ENCODE measurements at regions not wholly inside any gene's neighbourhood (a gene's known extent, or its start where the extent isn't known, plus 50 kb on each side); places are given as distances from the start of the nearest gene placed in this dataset.

DNA sequence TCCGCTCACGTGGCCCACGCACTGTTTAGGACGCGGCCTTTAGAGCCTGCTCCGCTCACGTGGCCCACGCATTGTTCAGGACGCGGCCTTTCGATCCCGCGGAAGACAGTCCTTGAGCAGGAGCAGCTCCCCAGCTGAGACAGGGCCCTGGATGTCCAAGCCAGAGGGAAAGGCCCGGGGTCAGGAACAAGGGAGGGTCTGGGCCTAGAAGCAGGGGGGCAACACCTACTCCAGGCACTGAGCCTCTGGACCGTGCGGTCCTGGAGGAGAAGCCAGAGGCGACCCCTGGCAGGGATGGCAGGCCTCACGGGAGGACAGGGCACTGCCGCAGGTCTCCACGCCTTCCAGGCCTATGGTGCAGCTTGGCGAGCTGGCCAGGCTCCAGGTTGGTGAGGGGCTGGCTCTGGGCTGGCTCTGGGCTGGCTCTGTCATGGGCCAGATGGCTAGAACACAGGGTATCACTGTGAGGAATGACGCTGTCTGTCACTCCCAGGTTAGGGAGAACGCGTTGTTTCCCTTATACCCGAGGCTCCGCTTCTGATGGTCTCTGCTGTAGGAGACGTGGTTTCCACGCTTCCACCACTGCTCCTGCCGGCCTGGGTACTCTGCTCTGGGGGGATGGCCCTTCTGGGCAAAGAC is 341.7 kb downstream of the TMEM121 start:
- DNase-seq (ENCODE audit: low read depth), result no peak

DNA sequence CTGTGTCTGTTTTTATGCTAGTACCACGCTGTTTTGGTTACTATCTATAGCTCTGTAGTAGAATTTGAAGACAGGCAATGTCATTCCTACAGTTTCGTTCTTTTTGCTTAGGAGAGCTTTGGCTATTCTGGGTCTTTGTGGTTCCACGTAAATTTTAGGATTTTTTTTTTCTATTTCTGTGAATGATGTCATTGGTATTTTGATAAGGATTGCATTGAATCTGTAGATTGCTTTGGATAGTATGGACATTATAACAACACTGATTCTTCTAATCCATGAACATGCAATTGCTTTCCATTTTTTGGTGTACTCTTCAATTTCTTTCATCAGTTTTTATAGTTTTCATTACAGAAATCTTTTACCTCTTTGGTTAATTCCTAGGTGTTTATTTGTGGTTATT is 345.2 kb downstream of the TMEM121 start:
- H3K4me3 ChIP-seq (ENCODE audit: low read length), result no peak overlapping the region
- DNase-seq (ENCODE audit: low read depth), result no peak
- TF ChIP-seq, protein P1, sequence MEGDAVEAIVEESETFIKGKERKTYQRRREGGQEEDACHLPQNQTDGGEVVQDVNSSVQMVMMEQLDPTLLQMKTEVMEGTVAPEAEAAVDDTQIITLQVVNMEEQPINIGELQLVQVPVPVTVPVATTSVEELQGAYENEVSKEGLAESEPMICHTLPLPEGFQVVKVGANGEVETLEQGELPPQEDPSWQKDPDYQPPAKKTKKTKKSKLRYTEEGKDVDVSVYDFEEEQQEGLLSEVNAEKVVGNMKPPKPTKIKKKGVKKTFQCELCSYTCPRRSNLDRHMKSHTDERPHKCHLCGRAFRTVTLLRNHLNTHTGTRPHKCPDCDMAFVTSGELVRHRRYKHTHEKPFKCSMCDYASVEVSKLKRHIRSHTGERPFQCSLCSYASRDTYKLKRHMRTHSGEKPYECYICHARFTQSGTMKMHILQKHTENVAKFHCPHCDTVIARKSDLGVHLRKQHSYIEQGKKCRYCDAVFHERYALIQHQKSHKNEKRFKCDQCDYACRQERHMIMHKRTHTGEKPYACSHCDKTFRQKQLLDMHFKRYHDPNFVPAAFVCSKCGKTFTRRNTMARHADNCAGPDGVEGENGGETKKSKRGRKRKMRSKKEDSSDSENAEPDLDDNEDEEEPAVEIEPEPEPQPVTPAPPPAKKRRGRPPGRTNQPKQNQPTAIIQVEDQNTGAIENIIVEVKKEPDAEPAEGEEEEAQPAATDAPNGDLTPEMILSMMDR (conservative IDR thresholded peaks at IDR 0.05; ENCODE audit: low read length), result no peak

More for the DNA sequence above, 341.7 kb downstream of the TMEM121 start:
- TF ChIP-seq, protein P1 (conservative IDR thresholded peaks at IDR 0.05; ENCODE audit: low read length), result no peak
- no peak overlapping the region for H3K4me3 ChIP-seq (ENCODE audit: low read length)

DNA sequence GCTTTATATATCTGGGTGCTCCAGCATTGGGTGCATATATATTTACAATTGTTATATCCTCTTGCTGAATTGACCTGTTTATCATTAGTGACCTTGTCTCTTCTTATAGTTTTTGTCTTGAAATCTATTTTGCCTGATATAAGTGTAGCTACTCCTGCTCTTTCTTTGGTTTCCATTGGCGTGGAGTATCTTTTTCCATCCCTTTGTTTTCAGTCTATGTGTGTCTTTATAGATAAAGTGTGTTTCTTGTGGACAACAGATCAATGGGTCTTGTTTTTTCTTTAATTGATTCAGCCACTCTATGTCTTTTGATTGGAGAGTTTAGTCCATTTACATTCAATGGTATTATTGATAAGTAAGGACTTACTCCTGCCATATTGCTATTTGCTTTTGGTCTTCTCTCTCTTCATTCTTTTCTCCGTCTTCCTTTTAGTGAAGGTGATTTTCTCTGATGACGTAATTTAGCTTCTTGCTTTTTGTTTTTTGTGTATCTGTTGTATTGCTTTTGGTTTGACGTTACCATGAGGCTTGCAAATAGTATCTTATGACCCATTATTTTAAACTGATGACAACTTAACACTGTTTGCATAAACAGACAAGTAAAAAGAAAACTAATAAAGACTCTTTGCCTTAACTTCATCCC is 347.6 kb downstream of the TMEM121 start:
- no peak for DNase-seq (ENCODE audit: low read depth)
- TF ChIP-seq, protein P1 (conservative IDR thresholded peaks at IDR 0.05; ENCODE audit: low read length), result no peak
- H3K4me3 ChIP-seq (ENCODE audit: low read length), result no peak overlapping the region

DNA sequence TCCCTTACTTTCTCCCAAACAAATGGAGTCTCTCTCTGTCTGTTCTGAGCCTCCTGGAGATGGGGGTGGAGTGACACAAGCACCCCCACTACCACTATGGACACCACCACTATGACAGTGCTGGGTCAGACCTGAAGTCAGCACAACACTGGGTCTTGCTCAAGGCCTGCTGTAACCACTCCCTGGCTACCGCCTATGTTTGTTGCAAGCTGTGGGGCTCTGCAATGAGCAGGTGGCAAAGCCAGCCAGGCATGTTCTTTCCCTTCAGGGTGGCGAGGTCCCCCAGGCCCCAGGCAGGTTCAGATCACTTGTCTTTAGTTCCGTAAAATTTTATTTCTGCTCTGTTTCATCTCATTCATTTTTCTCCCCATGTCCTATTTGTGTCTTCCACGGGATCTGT is 349.8 kb downstream of the TMEM121 start:
- DNase-seq (ENCODE audit: low read depth), result no peak
- TF ChIP-seq, protein P1 (conservative IDR thresholded peaks at IDR 0.05; ENCODE audit: low read length), result no peak
- no peak overlapping the region for H3K4me3 ChIP-seq (ENCODE audit: low read length)

DNA sequence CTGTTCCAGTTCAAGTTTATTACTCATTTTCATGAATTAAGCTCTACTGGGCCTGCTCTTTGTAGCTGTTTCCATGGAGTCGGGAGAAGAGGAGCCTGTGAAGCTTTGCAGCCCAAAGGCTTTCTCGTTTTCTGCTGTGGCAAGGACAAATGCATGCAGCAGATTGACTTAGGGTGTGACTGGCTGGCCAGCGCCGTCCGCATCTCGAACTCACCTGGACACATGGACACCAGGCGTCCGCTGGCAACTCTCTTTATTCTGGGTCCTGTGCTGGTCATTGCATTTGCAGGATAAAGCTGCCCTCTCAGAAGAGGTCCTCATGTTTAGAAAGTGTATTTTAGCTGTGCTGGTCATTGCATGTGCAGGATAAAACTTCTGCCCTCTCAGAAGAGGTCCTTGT is 350.4 kb downstream of the TMEM121 start:
- no peak overlapping the region for H3K4me3 ChIP-seq (ENCODE audit: low read length)
- TF ChIP-seq, protein P1 (conservative IDR thresholded peaks at IDR 0.05; ENCODE audit: low read length), result no peak
- DNase-seq (ENCODE audit: low read depth), result no peak

DNA sequence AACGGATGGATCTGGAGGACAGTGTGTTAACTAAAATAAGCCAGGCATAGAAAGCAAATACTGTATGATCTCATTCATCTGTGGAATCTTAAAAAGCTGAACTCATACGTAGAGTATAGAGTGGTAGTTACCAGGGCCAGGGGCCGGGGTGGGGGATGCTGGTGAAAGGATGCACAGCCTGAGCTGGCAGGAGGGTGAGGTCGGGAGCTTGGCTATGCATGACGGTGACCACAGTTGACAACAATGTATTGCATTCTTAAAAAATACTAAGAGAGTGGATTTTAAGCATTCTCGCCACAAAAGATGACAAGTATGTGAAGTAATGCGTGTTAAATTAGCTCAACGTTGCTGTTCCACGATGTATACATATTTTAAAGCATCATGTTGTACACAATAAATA is 351.3 kb downstream of the TMEM121 start:
- TF ChIP-seq, protein P1 (conservative IDR thresholded peaks at IDR 0.05; ENCODE audit: low read length), result no peak
- no peak for DNase-seq (ENCODE audit: low read depth)
- no peak overlapping the region for H3K4me3 ChIP-seq (ENCODE audit: low read length)

DNA sequence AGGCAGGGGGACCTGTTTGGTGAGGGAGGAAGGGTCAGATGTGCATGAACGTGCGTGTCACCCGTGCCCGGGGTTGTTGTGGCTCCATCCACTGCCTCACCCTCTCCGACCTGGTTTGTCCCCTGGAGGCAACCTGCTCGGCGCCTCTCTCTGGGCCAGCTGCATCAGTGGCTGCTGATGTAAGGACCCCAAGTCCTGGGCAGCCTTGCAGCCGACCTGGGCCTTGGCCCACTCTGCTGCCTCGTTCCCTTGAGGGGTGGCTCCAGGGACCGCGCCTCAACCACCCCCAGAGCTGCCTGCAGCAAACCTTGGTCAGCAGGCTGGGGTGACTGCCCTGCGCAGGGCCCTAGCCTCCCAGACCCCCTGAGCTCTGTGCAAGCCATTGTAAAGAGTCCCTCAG is 351.7 kb downstream of the TMEM121 start:
- no peak overlapping the region for H3K4me3 ChIP-seq (ENCODE audit: low read length)
- TF ChIP-seq, protein P1 (conservative IDR thresholded peaks at IDR 0.05; ENCODE audit: low read length), result no peak
- DNase-seq (ENCODE audit: low read depth), result no peak
